ENCODE measurements at regions not wholly inside any gene's neighbourhood (a gene's known extent, or its start where the extent isn't known, plus 50 kb on each side); places are given as distances from the start of the nearest gene placed in this dataset.

GRCh38 chr18:41146301-41146700, 808.7 kb upstream of the PIK3C3 start:
- no peak for ATAC-seq
- TF ChIP-seq, protein P1, sequence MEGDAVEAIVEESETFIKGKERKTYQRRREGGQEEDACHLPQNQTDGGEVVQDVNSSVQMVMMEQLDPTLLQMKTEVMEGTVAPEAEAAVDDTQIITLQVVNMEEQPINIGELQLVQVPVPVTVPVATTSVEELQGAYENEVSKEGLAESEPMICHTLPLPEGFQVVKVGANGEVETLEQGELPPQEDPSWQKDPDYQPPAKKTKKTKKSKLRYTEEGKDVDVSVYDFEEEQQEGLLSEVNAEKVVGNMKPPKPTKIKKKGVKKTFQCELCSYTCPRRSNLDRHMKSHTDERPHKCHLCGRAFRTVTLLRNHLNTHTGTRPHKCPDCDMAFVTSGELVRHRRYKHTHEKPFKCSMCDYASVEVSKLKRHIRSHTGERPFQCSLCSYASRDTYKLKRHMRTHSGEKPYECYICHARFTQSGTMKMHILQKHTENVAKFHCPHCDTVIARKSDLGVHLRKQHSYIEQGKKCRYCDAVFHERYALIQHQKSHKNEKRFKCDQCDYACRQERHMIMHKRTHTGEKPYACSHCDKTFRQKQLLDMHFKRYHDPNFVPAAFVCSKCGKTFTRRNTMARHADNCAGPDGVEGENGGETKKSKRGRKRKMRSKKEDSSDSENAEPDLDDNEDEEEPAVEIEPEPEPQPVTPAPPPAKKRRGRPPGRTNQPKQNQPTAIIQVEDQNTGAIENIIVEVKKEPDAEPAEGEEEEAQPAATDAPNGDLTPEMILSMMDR (IDR thresholded peaks at IDR 0.05) = no peak
- no peak for TF ChIP-seq POLR2A (IDR thresholded peaks at IDR 0.05)
- intact Hi-C loops (cut with DNase I) = no loop called here

DNA sequence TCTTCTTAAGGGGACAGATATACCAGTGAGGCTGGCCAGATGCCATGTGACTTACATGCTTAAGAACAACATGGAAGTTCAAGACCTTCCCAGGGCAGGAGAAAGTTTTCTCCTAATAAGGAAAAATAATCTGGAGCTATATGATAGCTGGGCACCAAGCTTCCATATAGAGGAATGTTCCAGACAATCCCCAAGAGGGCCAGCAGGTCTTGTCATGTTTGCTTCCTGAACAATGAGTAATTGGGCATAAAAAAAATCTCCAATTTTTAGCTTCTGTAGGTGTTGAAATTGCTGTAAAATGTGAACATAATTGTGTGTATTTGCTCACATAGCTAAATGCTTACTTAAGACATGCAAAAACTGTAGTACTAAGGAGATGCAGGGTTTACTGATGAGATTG, 809.5 kb upstream of the PIK3C3 start:
- Histone ChIP-seq H3K9me3 (no peaks in the 10 kb centered on the region), H3K27me3 (no peaks in the 10 kb centered on the region), H3K4me3 (no peak overlapping the region), H3K27ac (no peak overlapping the region), H3K4me1 (no peaks in the 10 kb centered on the region), H3K36me3 (no peaks in the 10 kb centered on the region)
- TF ChIP-seq, protein P1 (IDR thresholded peaks at IDR 0.05) = no peak
- TF ChIP-seq POLR2A (IDR thresholded peaks at IDR 0.05) = no peak
- ATAC-seq (no peak), DNase-seq (no peak)
- intact Hi-C loops (cut with DNase I) = no loop called here

More at GRCh38 chr18:41146301-41146700, 808.7 kb upstream of the PIK3C3 start:
- Histone ChIP-seq H3K27ac (no peak overlapping the region), H3K9me3 (no peaks in the 10 kb centered on the region), H3K27me3 (no peaks in the 10 kb centered on the region), H3K4me3 (no peak overlapping the region), H3K36me3 (no peaks in the 10 kb centered on the region), H3K4me1 (no peaks in the 10 kb centered on the region)
- WGBS (ENCODE audit: insufficient coverage, low coverage, low lambda C conversion rate, missing lambda C conversion rate) = 27% methylated on average over 1 of the region's 1 CpG
- DNase-seq = no peak

GRCh38 chr18:41144441-41144840, 810.6 kb upstream of the PIK3C3 start:
- Histone ChIP-seq H3K9me3 (no peaks in the 10 kb centered on the region), H3K27ac (no peak overlapping the region), H3K36me3 (no peaks in the 10 kb centered on the region), H3K4me1 (no peaks in the 10 kb centered on the region), H3K4me3 (no peak overlapping the region), H3K27me3 (no peaks in the 10 kb centered on the region)
- intact Hi-C loops (cut with DNase I) = no loop called here
- TF ChIP-seq POLR2A (IDR thresholded peaks at IDR 0.05) = no peak
- TF ChIP-seq, protein P1 (IDR thresholded peaks at IDR 0.05) = no peak
- no peak for ATAC-seq
- WGBS (ENCODE audit: insufficient coverage, low coverage, low lambda C conversion rate, missing lambda C conversion rate) = 54% methylated on average over 1 of the region's 1 CpG
- DNase-seq = no peak

GRCh38 chr18:41140506-41140905, 814.5 kb upstream of the PIK3C3 start:
- 66% methylated on average over 3 of the region's 3 CpGs for WGBS (ENCODE audit: insufficient coverage, low coverage, low lambda C conversion rate, missing lambda C conversion rate)
- intact Hi-C loops (cut with DNase I) = no loop called here

More at GRCh38 chr18:41140506-41140905, 814.5 kb upstream of the PIK3C3 start:
- no peaks in the 10 kb centered on the region for H3K9me3 ChIP-seq
- no peaks in the 10 kb centered on the region for H3K36me3 ChIP-seq
- DNase-seq (no peak), ATAC-seq (no peak)
- no peak for TF ChIP-seq POLR2A (IDR thresholded peaks at IDR 0.05)
- TF ChIP-seq, protein P1 (IDR thresholded peaks at IDR 0.05) = no peak
- H3K27ac ChIP-seq = no peak overlapping the region
- no peak overlapping the region for H3K4me3 ChIP-seq
- H3K27me3 ChIP-seq = no peaks in the 10 kb centered on the region
- no peaks in the 10 kb centered on the region for H3K4me1 ChIP-seq
